ENCODE measurements at regions not wholly inside any gene's neighbourhood (a gene's known extent, or its start where the extent isn't known, plus 50 kb on each side); places are given as distances from the start of the nearest gene placed in this dataset.

GRCh38 chr7:19392246-19392645 is 247.0 kb upstream of the FERD3L start:
- DNase-seq (ENCODE audit: low read depth in 1 of 2, low spot score in 2 of 2) (no peak), FAIRE-seq (no peak)
- H3K4ac ChIP-seq (replicated peaks; ENCODE audit: insufficient read length, low read depth, low read length), result no peak overlapping the region
- no peak overlapping the region for H2AK5ac ChIP-seq (ENCODE audit: low read depth, low read length)
- peaks cover 0 to 1% (median 0%) of the 10 kb centered on the region in 4 experiments; a peak in 1 of 7 replicates for H3K27me3 ChIP-seq (replicated peaks in 1 of 4; ENCODE audit: control insufficient read depth in 3 of 4, extremely low read depth in 1 of 4, insufficient read depth in 3 of 4, low read length in 3 of 4)
- H2AFZ ChIP-seq (ENCODE audit: low read length), result no peak overlapping the region
- no peaks in the 10 kb centered on the region for H3K36me3 ChIP-seq (ENCODE audit: control insufficient read depth in 2 of 4, insufficient read depth in 4 of 4, low read length in 3 of 4)
- H2BK5ac ChIP-seq (ENCODE audit: low read depth, low read length), result no peak overlapping the region
- ChIA-PET CTCF (ENCODE audit: partially characterized antibody) (no interaction called here), POLR2A (ENCODE audit: partially characterized antibody) (no interaction called here)
- no peaks in the 10 kb centered on the region for H3K79me1 ChIP-seq (ENCODE audit: low read depth, low read length)
- H2BK120ac ChIP-seq (replicated peaks; ENCODE audit: low read depth, low read length), result no peak overlapping the region
- H3K56ac ChIP-seq (replicated peaks; ENCODE audit: insufficient read length, low read depth, low read length), result no peak overlapping the region
- no peak overlapping the region for H4K5ac ChIP-seq (ENCODE audit: insufficient read length, low read depth, low read length)
- no peak overlapping the region for H3K9ac ChIP-seq (replicated peaks in 1 of 4; ENCODE audit: extremely low read depth in 1 of 4, low read depth in 3 of 4, low read length in 3 of 4)
- no peaks in the 10 kb centered on the region for H3K23me2 ChIP-seq (ENCODE audit: low read depth, low read length)
- H3K9me3 ChIP-seq (ENCODE audit: insufficient read depth in 2 of 2, low read depth in 1 of 2, low read length in 1 of 2), result no peaks in the 10 kb centered on the region
- H2BK12ac ChIP-seq (ENCODE audit: low read depth, low read length), result no peak overlapping the region
- no peak overlapping the region for H3K27ac ChIP-seq (ENCODE audit: low read depth, low read length)
- no peak overlapping the region for H3K18ac ChIP-seq (ENCODE audit: extremely low read depth, low read length)
- H3K4me3 ChIP-seq (ENCODE audit: extremely low read depth in 1 of 4, insufficient read depth in 2 of 4, low read depth in 3 of 4, low read length in 4 of 4), result no peak overlapping the region
- no peak overlapping the region for H4K91ac ChIP-seq (replicated peaks; ENCODE audit: insufficient read length, low read length)
- no peaks in the 10 kb centered on the region for H4K20me1 ChIP-seq (replicated peaks in 1 of 2; ENCODE audit: control insufficient read depth in 1 of 2, insufficient read depth in 2 of 2, low read length in 2 of 2)
- H3K23ac ChIP-seq (ENCODE audit: insufficient read length), result no peak overlapping the region
- H3K4me1 ChIP-seq (replicated peaks in 1 of 4; ENCODE audit: control insufficient read depth in 3 of 4, insufficient read depth in 4 of 4, low read length in 3 of 4), result peaks cover 0 to 1% (median 0%) of the 10 kb centered on the region in 4 experiments; a peak in 1 of 7 replicates
- WGBS, 2 experiments (ENCODE audit: extremely low coverage in 1 of 2, insufficient coverage in 1 of 2, insufficient read length in 1 of 2, insufficient replicate concordance in 2 of 2, low coverage in 1 of 2, low lambda C conversion rate in 2 of 2, missing lambda C conversion rate in 1 of 2), result 78% methylated on average over 3 of the region's 3 CpGs; no CpG with 5 or more reads in 1 of the 2 experiments
- no peak overlapping the region for H4K8ac ChIP-seq (ENCODE audit: extremely low read depth, insufficient read depth, low read length)
- H3K79me2 ChIP-seq (ENCODE audit: control insufficient read depth in 1 of 2, insufficient read depth in 2 of 2, low read length in 2 of 2), result no peaks in the 10 kb centered on the region
- H3K4me2 ChIP-seq (ENCODE audit: insufficient read depth in 1 of 2, low read depth in 2 of 2, low read length in 2 of 2), result no peak overlapping the region
- H3K14ac ChIP-seq (ENCODE audit: insufficient read length), result no peak overlapping the region
- no peak overlapping the region for H2BK20ac ChIP-seq (ENCODE audit: low read length)
- H2BK15ac ChIP-seq (ENCODE audit: low read length), result no peak overlapping the region
- TF ChIP-seq SP2 (IDR thresholded peaks at IDR 0.05; ENCODE audit: low read length), result no peak
- no peak for TF ChIP-seq CEBPB (IDR thresholded peaks at IDR 0.05; ENCODE audit: low read depth, low read length)
- no peak for TF ChIP-seq GTF2F1 (IDR thresholded peaks at IDR 0.05; ENCODE audit: borderline replicate concordance, low read depth, low read length)
- no peak for TF ChIP-seq POU5F1 (IDR thresholded peaks at IDR 0.05; ENCODE audit: low read depth, low read length)
- TF ChIP-seq USF2 (IDR thresholded peaks at IDR 0.05; ENCODE audit: low read length), result no peak
- TF ChIP-seq SP4 (IDR thresholded peaks at IDR 0.05; ENCODE audit: low read length), result no peak
- TF ChIP-seq EP300 (IDR thresholded peaks at IDR 0.05; ENCODE audit: borderline replicate concordance in 1 of 2, low read depth in 2 of 2, low read length in 2 of 2), result no peak
- no peak for TF ChIP-seq KDM5A (IDR thresholded peaks at IDR 0.05; ENCODE audit: low read length)
- no peak for TF ChIP-seq SRF (IDR thresholded peaks at IDR 0.05; ENCODE audit: low read depth, low read length)
- no peak for TF ChIP-seq BACH1 (IDR thresholded peaks at IDR 0.05; ENCODE audit: low read length)
- no peak for TF ChIP-seq SP1 (IDR thresholded peaks at IDR 0.05; ENCODE audit: low read depth, low read length)
- no peak for TF ChIP-seq SIX5 (IDR thresholded peaks at IDR 0.05; ENCODE audit: low read depth, low read length)
- TF ChIP-seq KDM1A (IDR thresholded peaks at IDR 0.05; ENCODE audit: borderline replicate concordance, low read length), result no peak
- TF ChIP-seq RNF2 (IDR thresholded peaks at IDR 0.05; ENCODE audit: borderline replicate concordance, low read depth, low read length, missing control alignments, poor library complexity, severe bottlenecking), result no peak
- TF ChIP-seq KDM4A (IDR thresholded peaks at IDR 0.05; ENCODE audit: low read depth, low read length, severe bottlenecking), result no peak

Measured in H1 (cell line).